ENCODE measurements at regions not wholly inside any gene's neighbourhood (a gene's known extent, or its start where the extent isn't known, plus 50 kb on each side); places are given as distances from the start of the nearest gene placed in this dataset.

DNA sequence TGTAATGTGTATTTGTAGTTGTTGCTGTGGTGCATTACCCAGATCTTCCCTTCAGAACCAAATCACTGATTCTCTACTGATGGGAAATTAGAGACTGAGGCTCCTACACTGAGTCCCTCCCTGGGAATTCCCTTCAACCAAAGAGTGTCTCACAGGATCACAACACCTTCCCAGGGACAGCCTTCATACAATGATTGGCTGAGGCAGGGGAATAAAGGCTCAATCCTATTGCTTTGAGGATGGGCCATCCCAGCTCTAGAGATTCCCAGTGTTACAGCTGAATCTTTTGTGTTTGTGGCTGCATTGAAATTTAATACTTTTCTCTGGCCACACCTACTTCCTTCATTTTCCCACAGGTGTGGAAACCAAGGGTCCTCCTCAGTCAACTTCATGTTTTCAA lies 96.4 kb upstream of the ELL2 start:
- POLR2A ChIA-PET, result no interaction called here
- Mint-ChIP-seq H3K4me1 (peaks cover 12% of the 10 kb centered on the region), H3K4me3 (no peak overlapping the region), H3K27ac (0 out of 2 replicates have a peak overlapping the region, but pooled peaks have one; percentile 37), H3K9me3 (no peaks in the 10 kb centered on the region), H3K36me3 (no peaks in the 10 kb centered on the region), H3K27me3 (ENCODE audit: low read depth) (no peaks in the 10 kb centered on the region)
- no peak for DNase-seq (ENCODE audit: low spot score)
- TF ChIP-seq TP53 (CRISPR knock-in tag; IDR thresholded peaks at IDR 0.05), result no peak
- TF ChIP-seq, protein P1, sequence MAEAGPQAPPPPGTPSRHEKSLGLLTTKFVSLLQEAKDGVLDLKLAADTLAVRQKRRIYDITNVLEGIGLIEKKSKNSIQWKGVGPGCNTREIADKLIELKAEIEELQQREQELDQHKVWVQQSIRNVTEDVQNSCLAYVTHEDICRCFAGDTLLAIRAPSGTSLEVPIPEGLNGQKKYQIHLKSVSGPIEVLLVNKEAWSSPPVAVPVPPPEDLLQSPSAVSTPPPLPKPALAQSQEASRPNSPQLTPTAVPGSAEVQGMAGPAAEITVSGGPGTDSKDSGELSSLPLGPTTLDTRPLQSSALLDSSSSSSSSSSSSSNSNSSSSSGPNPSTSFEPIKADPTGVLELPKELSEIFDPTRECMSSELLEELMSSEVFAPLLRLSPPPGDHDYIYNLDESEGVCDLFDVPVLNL (CRISPR knock-in tag; IDR thresholded peaks at IDR 0.05; ENCODE audit: borderline replicate concordance, low read depth), result no peak
- no peak for TF ChIP-seq RORB (CRISPR knock-in tag; IDR thresholded peaks at IDR 0.05)
- TF ChIP-seq TEAD1 (CRISPR knock-in tag; IDR thresholded peaks at IDR 0.05), result no peak
- TF ChIP-seq, protein P2, sequence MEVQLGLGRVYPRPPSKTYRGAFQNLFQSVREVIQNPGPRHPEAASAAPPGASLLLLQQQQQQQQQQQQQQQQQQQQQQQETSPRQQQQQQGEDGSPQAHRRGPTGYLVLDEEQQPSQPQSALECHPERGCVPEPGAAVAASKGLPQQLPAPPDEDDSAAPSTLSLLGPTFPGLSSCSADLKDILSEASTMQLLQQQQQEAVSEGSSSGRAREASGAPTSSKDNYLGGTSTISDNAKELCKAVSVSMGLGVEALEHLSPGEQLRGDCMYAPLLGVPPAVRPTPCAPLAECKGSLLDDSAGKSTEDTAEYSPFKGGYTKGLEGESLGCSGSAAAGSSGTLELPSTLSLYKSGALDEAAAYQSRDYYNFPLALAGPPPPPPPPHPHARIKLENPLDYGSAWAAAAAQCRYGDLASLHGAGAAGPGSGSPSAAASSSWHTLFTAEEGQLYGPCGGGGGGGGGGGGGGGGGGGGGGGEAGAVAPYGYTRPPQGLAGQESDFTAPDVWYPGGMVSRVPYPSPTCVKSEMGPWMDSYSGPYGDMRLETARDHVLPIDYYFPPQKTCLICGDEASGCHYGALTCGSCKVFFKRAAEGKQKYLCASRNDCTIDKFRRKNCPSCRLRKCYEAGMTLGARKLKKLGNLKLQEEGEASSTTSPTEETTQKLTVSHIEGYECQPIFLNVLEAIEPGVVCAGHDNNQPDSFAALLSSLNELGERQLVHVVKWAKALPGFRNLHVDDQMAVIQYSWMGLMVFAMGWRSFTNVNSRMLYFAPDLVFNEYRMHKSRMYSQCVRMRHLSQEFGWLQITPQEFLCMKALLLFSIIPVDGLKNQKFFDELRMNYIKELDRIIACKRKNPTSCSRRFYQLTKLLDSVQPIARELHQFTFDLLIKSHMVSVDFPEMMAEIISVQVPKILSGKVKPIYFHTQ (CRISPR knock-in tag; IDR thresholded peaks at IDR 0.05), result no peak
- TF ChIP-seq ZNF423 (CRISPR knock-in tag; IDR thresholded peaks at IDR 0.05), result no peak
- TF ChIP-seq, protein P3, sequence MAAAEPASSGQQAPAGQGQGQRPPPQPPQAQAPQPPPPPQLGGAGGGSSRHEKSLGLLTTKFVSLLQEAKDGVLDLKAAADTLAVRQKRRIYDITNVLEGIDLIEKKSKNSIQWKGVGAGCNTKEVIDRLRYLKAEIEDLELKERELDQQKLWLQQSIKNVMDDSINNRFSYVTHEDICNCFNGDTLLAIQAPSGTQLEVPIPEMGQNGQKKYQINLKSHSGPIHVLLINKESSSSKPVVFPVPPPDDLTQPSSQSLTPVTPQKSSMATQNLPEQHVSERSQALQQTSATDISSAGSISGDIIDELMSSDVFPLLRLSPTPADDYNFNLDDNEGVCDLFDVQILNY (CRISPR knock-in tag; IDR thresholded peaks at IDR 0.05), result no peak
- no peak for TF ChIP-seq SOX15 (CRISPR knock-in tag; IDR thresholded peaks at IDR 0.05)
- TF ChIP-seq, protein P4, sequence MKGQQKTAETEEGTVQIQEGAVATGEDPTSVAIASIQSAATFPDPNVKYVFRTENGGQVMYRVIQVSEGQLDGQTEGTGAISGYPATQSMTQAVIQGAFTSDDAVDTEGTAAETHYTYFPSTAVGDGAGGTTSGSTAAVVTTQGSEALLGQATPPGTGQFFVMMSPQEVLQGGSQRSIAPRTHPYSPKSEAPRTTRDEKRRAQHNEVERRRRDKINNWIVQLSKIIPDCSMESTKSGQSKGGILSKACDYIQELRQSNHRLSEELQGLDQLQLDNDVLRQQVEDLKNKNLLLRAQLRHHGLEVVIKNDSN (CRISPR knock-in tag; IDR thresholded peaks at IDR 0.05), result no peak
- no peak for TF ChIP-seq NR3C1 (CRISPR knock-in tag; conservative IDR thresholded peaks at IDR 0.05; ENCODE audit: low read depth)
- TF ChIP-seq, protein P5, sequence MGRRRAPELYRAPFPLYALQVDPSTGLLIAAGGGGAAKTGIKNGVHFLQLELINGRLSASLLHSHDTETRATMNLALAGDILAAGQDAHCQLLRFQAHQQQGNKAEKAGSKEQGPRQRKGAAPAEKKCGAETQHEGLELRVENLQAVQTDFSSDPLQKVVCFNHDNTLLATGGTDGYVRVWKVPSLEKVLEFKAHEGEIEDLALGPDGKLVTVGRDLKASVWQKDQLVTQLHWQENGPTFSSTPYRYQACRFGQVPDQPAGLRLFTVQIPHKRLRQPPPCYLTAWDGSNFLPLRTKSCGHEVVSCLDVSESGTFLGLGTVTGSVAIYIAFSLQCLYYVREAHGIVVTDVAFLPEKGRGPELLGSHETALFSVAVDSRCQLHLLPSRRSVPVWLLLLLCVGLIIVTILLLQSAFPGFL (CRISPR knock-in tag; IDR thresholded peaks at IDR 0.05; ENCODE audit: borderline replicate concordance), result no peak
- no peak for TF ChIP-seq GTF2I (CRISPR knock-in tag; conservative IDR thresholded peaks at IDR 0.05)
- TF ChIP-seq NR2C2 (CRISPR knock-in tag; IDR thresholded peaks at IDR 0.05), result no peak
- TF ChIP-seq MXD4 (CRISPR knock-in tag; IDR thresholded peaks at IDR 0.05; ENCODE audit: borderline replicate concordance), result no peak
- ATAC-seq, result peak; percentile 95
- CTCF ChIA-PET, result interaction anchor here (1.6 kb wide), 1 partner anchor 165 kb away, joined by 4 read pairs; no protein-coding TSS in a partner anchor

DNA sequence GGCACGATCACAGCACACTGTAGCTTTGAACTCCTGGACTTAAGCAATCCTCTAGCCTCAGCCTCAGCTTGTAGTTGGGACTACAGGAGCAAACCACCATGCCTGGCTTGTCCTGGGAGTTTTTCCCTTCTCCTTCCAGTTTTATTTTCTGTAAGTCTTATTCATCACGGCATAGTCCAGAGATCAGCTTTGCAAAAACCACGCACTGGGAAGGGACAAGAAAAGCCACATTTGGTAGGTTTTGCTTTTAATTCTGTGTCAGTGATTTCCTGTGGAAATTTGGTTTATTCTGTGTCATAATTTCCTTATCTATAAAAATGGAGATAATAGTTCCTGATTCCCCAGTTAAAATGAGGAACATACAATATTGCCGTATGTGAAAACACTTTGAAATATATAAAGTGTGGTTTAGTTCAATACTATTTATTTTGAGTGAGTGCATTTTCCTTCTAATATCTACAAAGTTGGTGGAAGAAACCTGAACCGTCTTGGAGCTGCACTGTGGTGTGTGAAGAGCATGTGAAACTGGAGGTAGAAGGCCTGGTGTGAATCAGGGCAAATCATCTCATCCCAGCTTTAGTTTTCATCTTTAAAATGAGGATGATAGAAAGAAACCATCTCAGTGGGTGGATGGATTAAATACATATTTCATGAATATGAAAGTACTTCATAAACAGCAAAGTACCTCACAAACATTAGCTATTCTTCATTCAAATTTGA lies 92.8 kb upstream of the ELL2 start:
- no peaks in the 10 kb centered on the region for H3K27me3 Mint-ChIP-seq (ENCODE audit: low read depth)
- H3K9me3 Mint-ChIP-seq, result peaks cover 7% of the 10 kb centered on the region
- TF ChIP-seq ZNF317 (CRISPR knock-in tag; IDR thresholded peaks at IDR 0.05; ENCODE audit: borderline replicate concordance, low read depth) (no peak), ZNF219 (CRISPR knock-in tag; IDR thresholded peaks at IDR 0.05; ENCODE audit: borderline replicate concordance) (no peak), JUN (CRISPR knock-in tag; IDR thresholded peaks at IDR 0.05) (no peak), ZBTB21 (CRISPR knock-in tag; IDR thresholded peaks at IDR 0.05; ENCODE audit: borderline replicate concordance) (no peak), SP1 (CRISPR knock-in tag; conservative IDR thresholded peaks at IDR 0.05) (no peak), NR3C1 (CRISPR knock-in tag; conservative IDR thresholded peaks at IDR 0.05; ENCODE audit: low read depth) (no peak)
- TF ChIP-seq, protein P6, sequence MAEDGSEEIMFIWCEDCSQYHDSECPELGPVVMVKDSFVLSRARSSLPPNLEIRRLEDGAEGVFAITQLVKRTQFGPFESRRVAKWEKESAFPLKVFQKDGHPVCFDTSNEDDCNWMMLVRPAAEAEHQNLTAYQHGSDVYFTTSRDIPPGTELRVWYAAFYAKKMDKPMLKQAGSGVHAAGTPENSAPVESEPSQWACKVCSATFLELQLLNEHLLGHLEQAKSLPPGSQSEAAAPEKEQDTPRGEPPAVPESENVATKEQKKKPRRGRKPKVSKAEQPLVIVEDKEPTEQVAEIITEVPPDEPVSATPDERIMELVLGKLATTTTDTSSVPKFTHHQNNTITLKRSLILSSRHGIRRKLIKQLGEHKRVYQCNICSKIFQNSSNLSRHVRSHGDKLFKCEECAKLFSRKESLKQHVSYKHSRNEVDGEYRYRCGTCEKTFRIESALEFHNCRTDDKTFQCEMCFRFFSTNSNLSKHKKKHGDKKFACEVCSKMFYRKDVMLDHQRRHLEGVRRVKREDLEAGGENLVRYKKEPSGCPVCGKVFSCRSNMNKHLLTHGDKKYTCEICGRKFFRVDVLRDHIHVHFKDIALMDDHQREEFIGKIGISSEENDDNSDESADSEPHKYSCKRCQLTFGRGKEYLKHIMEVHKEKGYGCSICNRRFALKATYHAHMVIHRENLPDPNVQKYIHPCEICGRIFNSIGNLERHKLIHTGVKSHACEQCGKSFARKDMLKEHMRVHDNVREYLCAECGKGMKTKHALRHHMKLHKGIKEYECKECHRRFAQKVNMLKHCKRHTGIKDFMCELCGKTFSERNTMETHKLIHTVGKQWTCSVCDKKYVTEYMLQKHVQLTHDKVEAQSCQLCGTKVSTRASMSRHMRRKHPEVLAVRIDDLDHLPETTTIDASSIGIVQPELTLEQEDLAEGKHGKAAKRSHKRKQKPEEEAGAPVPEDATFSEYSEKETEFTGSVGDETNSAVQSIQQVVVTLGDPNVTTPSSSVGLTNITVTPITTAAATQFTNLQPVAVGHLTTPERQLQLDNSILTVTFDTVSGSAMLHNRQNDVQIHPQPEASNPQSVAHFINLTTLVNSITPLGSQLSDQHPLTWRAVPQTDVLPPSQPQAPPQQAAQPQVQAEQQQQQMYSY (CRISPR knock-in tag; IDR thresholded peaks at IDR 0.05), result no peak
- TF ChIP-seq, protein P7, sequence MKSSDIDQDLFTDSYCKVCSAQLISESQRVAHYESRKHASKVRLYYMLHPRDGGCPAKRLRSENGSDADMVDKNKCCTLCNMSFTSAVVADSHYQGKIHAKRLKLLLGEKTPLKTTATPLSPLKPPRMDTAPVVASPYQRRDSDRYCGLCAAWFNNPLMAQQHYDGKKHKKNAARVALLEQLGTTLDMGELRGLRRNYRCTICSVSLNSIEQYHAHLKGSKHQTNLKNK (CRISPR knock-in tag; IDR thresholded peaks at IDR 0.05), result no peak
- TF ChIP-seq, protein P8, sequence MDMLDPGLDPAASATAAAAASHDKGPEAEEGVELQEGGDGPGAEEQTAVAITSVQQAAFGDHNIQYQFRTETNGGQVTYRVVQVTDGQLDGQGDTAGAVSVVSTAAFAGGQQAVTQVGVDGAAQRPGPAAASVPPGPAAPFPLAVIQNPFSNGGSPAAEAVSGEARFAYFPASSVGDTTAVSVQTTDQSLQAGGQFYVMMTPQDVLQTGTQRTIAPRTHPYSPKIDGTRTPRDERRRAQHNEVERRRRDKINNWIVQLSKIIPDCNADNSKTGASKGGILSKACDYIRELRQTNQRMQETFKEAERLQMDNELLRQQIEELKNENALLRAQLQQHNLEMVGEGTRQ (CRISPR knock-in tag; IDR thresholded peaks at IDR 0.05), result no peak

More for the DNA sequence above, 92.8 kb upstream of the ELL2 start:
- POLR2A ChIA-PET, result no interaction called here
- DNase-seq (ENCODE audit: low spot score), result no peak
- peaks cover 12% of the 10 kb centered on the region for H3K4me1 Mint-ChIP-seq
- H3K27ac Mint-ChIP-seq, result no peak overlapping the region
- no peak for ATAC-seq
- CTCF ChIA-PET, result no interaction called here
- H3K4me3 Mint-ChIP-seq, result no peak overlapping the region
- H3K36me3 Mint-ChIP-seq, result no peaks in the 10 kb centered on the region
